H1 (cell line): ENCODE measurements at regions not wholly inside any gene's neighbourhood (a gene's known extent, or its start where the extent isn't known, plus 50 kb on each side); places are given as distances from the start of the nearest gene placed in this dataset.

ENCODE experiments used
- SIN3A ChIP-seq, 2 experiments: IDR thresholded peaks in 1 of 2; conservative IDR thresholded peaks in 1 of 2; 2 replicates each; pipeline ENCODE4 v1.6.1; 2011 to 2012; ENCODE audit warnings: low read length in 2 of 2, improper control_type of control experiment in 1 of 2, low read depth in 1 of 2, mild to moderate bottlenecking in 1 of 2
- SIRT6 ChIP-seq: IDR thresholded peaks from one replicate; pipeline ENCODE4 v1.7.1; 2012; ENCODE audit warnings: low read length, inconsistent platforms

DNA sequence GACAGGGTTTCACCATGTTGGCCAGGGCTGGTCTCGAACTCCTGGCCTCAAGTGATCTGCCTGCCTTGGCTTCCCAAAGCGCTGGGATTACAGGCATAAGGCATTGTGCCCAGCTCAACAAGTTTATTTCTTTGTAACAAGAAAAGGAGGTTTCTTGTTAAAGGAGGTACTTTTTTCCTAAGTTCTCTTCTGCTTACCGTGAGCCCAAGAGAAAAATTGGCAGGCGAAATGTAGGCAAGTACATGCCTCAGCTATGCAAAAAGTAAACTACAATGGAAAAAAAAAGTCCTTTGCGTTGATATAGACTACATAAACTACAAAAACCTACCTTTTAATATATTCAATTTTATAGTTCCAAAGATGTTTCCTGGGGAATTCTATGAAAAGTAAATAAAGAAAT, 122.6 kb downstream of the DKK1 start (continued):
- TF ChIP-seq SIN3A (conservative IDR thresholded peaks at IDR 0.05 in 1 of 2, IDR thresholded peaks at IDR 0.05 in 1 of 2; ENCODE audit: low read depth in 1 of 2, low read length in 2 of 2) (no peak), SIRT6 (no peak)
